Neuron (in vitro differentiated cells): ENCODE measurements at regions not wholly inside any gene's neighbourhood (a gene's known extent, or its start where the extent isn't known, plus 50 kb on each side); places are given as distances from the start of the nearest gene placed in this dataset.
"Not testable (repeated sequence)": the region's sequence is repeated elsewhere in the genome, so short reads cannot be mapped to it uniquely, and the experiment has no call there.

Source experiments
- H2AFZ ChIP-seq: one replicate; pipeline ENCODE4 v1.6.1; 2013; ENCODE audit warnings: low read depth, mild to moderate bottlenecking, inconsistent platforms, low read length, moderate library complexity
- H3K27me3 ChIP-seq: one replicate; pipeline ENCODE4 v1.6.1; 2013; ENCODE audit warnings: low read length; ENCODE audit not compliant: insufficient read depth
- H3K36me3 ChIP-seq: one replicate; pipeline ENCODE4 v1.6.1; 2013; ENCODE audit warnings: low read length; ENCODE audit not compliant: insufficient read depth
- H3K4me1 ChIP-seq: one replicate; pipeline ENCODE4 v1.6.1; 2013; ENCODE audit warnings: low read length; ENCODE audit not compliant: insufficient read depth
- H3K4me3 ChIP-seq: 2 replicates; pipeline ENCODE4 v1.5.1; 2013; ENCODE audit warnings: mild to moderate bottlenecking, low read length, moderate library complexity
- H3K9me3 ChIP-seq: one replicate; pipeline ENCODE4 v1.6.1; 2013; ENCODE audit warnings: low read length

GRCh38 chr6:169139179-169139971 lies 114.3 kb downstream of the THBS2 start:
- Histone ChIP-seq H2AFZ (no peak overlapping the region), H3K27me3 (no peaks in the 10 kb centered on the region), H3K4me1 (no peaks in the 10 kb centered on the region), H3K36me3 (no peaks in the 10 kb centered on the region), H3K9me3 (no peaks in the 10 kb centered on the region), H3K4me3 (no peak overlapping the region)

GRCh38 chr6:169132352-169132940 lies 121.2 kb downstream of the THBS2 start:
- H2AFZ ChIP-seq: no peak overlapping the region
- no peak overlapping the region for H3K4me3 ChIP-seq
- H3K36me3 ChIP-seq: no peaks in the 10 kb centered on the region
- no peaks in the 10 kb centered on the region for H3K4me1 ChIP-seq
- H3K27me3 ChIP-seq: no peaks in the 10 kb centered on the region
- H3K9me3 ChIP-seq: no peaks in the 10 kb centered on the region

- Histone ChIP-seq H3K4me1 (no peaks in the 10 kb centered on the region), H3K27me3 (no peaks in the 10 kb centered on the region), H3K36me3 (no peaks in the 10 kb centered on the region), H3K4me3 (no peak overlapping the region), H2AFZ (no peak overlapping the region), H3K9me3 (no peaks in the 10 kb centered on the region)
Observed at GRCh38 chr6:169131390-169131789, 122.3 kb downstream of the THBS2 start.

- Histone ChIP-seq H3K27me3 (no peaks in the 10 kb centered on the region), H3K4me1 (no peaks in the 10 kb centered on the region), H3K36me3 (no peaks in the 10 kb centered on the region), H2AFZ (no peak overlapping the region), H3K9me3 (no peaks in the 10 kb centered on the region), H3K4me3 (no peak overlapping the region)
Observed at GRCh38 chr6:169130113-169130512, 123.5 kb downstream of the THBS2 start.

- H3K27me3 ChIP-seq: no peaks in the 10 kb centered on the region
- no peak overlapping the region for H3K4me3 ChIP-seq
- no peaks in the 10 kb centered on the region for H3K9me3 ChIP-seq
- H2AFZ ChIP-seq: no peak overlapping the region
- H3K36me3 ChIP-seq: no peaks in the 10 kb centered on the region
- no peaks in the 10 kb centered on the region for H3K4me1 ChIP-seq
Observed at GRCh38 chr6:169121013-169121412, 132.6 kb downstream of the THBS2 start.

- H3K27me3 ChIP-seq: no peaks in the 10 kb centered on the region
- no peak overlapping the region for H2AFZ ChIP-seq
- H3K36me3 ChIP-seq: no peaks in the 10 kb centered on the region
- no peaks in the 10 kb centered on the region for H3K9me3 ChIP-seq
- no peaks in the 10 kb centered on the region for H3K4me1 ChIP-seq
- H3K4me3 ChIP-seq: no peak overlapping the region
Observed at GRCh38 chr6:169119669-169120068, 134.0 kb downstream of the THBS2 start.

- Histone ChIP-seq H2AFZ (no peak overlapping the region), H3K4me1 (no peaks in the 10 kb centered on the region), H3K4me3 (no peak overlapping the region), H3K9me3 (no peaks in the 10 kb centered on the region), H3K27me3 (no peaks in the 10 kb centered on the region), H3K36me3 (no peaks in the 10 kb centered on the region)
Observed at GRCh38 chr6:169118346-169118830, 135.3 kb downstream of the THBS2 start.

GRCh38 chr6:169117663-169118062 lies 136.0 kb downstream of the THBS2 start:
- Histone ChIP-seq H3K4me1 (no peaks in the 10 kb centered on the region), H3K9me3 (no peaks in the 10 kb centered on the region), H2AFZ (no peak overlapping the region)

GRCh38 chr6:169115632-169116031 lies 138.0 kb downstream of the THBS2 start:
- Histone ChIP-seq H3K4me1 (no peaks in the 10 kb centered on the region), H3K27me3 (no peaks in the 10 kb centered on the region), H3K4me3 (no peak overlapping the region), H3K36me3 (no peaks in the 10 kb centered on the region), H2AFZ (no peak overlapping the region), H3K9me3 (no peaks in the 10 kb centered on the region)

More at GRCh38 chr6:169117663-169118062, 136.0 kb downstream of the THBS2 start:
- no peak overlapping the region for H3K4me3 ChIP-seq
- no peaks in the 10 kb centered on the region for H3K27me3 ChIP-seq
- H3K36me3 ChIP-seq: no peaks in the 10 kb centered on the region

GRCh38 chr6:169114632-169115031 lies 139.0 kb downstream of the THBS2 start:
- not testable (repeated sequence) for H3K4me1 ChIP-seq, H2AFZ ChIP-seq, H3K4me3 ChIP-seq, H3K9me3 ChIP-seq, H3K36me3 ChIP-seq, H3K27me3 ChIP-seq

- no peaks in the 10 kb centered on the region for H3K36me3 ChIP-seq
- no peak overlapping the region for H3K4me3 ChIP-seq
- no peaks in the 10 kb centered on the region for H3K4me1 ChIP-seq
- no peak overlapping the region for H2AFZ ChIP-seq
- no peaks in the 10 kb centered on the region for H3K9me3 ChIP-seq
- no peaks in the 10 kb centered on the region for H3K27me3 ChIP-seq
Observed at GRCh38 chr6:169112483-169113320, 140.9 kb downstream of the THBS2 start.

GRCh38 chr6:169111203-169111602 lies 142.4 kb downstream of the THBS2 start:
- no peak overlapping the region for H2AFZ ChIP-seq
- no peaks in the 10 kb centered on the region for H3K36me3 ChIP-seq
- H3K27me3 ChIP-seq: no peaks in the 10 kb centered on the region
- no peaks in the 10 kb centered on the region for H3K9me3 ChIP-seq
- no peaks in the 10 kb centered on the region for H3K4me1 ChIP-seq
- no peak overlapping the region for H3K4me3 ChIP-seq
